Stimulated activated CD4-positive, alpha-beta T cell treated with anti-CD3 and anti-CD28 coated beads, TNF-alpha, amount 100 ng/mL, for 4 hours (primary cell): ENCODE measurements at regions not wholly inside any gene's neighbourhood (a gene's known extent, or its start where the extent isn't known, plus 50 kb on each side); places are given as distances from the start of the nearest gene placed in this dataset.

ENCODE experiments used
- DNase-seq, 3 experiments: peaks; one replicate each; pipeline ENCODE4 v3.0.0-alpha.2; 2020; ENCODE audit warnings: low read depth in 3 of 3

- no peak for DNase-seq
Measured at GRCh38 chr4:106677213-106677612, 308.6 kb upstream of the GIMD1 start.

DNA sequence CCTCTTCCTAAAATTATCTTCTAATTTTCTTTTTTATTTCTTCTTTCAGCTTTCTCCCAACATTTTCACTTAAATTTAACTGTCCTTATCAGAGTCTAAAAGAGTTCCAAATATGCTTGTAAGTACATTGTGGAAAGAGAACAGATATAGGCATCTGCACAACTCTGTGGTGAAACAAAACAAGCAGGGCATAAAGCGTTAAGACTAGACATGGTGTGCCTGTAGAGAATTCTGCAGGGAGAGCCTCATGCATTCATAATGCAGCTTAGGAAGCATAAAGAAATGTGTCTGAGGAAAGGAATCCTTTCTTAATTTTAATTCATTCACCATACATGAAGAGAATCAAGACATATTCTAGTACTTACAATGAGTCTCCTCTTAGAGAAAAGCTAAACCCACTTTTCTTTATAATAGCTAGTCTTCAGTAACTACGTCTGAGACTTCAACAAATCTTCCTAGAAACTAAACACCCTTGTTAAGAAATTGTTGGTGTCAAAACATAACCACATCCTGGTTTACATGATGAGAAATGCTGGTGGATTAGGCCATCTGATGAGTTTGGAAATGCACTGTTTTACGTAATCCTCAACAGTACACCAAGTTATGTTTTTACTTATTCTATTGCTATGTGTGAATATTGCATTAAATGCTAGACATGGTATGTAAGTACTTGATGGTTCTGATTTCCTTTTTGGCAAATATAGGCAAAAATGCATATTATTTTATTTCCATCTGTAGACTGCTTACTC, 307.8 kb upstream of the GIMD1 start:
- DNase-seq, result no peak

DNA sequence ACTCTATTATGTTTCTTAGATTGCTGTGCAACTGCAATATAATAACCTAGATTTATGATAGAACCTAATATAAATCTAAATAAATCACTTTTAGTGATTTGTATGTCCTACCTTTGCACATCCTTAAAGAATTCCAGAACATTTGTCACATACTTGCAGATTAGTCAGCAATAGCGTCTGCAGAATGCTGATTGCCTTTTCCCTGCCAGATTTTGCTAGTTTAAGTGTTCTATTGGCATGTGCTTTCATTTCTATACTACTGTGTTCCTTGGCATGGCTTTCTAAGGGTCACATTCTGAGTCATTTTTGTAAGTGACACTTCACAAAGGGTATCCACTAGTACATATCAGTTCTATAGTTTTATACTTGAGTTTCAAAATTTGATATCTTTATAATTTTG, 303.1 kb upstream of the GIMD1 start:
- no peak for DNase-seq

- DNase-seq, result no peak
Measured at GRCh38 chr4:106670976-106671375, 302.4 kb upstream of the GIMD1 start.

DNA sequence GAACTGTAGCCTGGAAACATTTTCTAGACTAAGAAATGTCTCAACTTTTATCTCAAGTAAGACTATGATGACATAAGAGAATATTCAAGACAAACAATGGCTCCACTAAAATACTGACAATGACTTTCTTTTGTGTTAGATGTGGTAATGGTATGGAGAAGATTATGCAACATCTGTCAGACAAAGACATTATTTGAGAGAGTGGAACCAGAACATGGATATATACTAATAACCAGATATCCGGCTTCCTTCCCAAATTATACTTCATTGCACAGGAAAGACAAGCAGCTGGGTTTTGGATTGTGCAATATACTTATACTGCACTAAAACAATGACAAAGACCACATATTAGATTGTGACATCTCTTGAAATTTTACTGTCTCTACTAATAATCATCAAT, 290.8 kb upstream of the GIMD1 start:
- no peak for DNase-seq

GRCh38 chr4:106652095-106652494, 283.5 kb upstream of the GIMD1 start:
- no peak for DNase-seq

- DNase-seq, result no peak
Measured at GRCh38 chr4:106650701-106651100, 282.1 kb upstream of the GIMD1 start.

GRCh38 chr4:106647451-106647850, 278.9 kb upstream of the GIMD1 start:
- DNase-seq, result no peak

GRCh38 chr4:106629268-106629625, 260.7 kb upstream of the GIMD1 start:
- no peak for DNase-seq

DNA sequence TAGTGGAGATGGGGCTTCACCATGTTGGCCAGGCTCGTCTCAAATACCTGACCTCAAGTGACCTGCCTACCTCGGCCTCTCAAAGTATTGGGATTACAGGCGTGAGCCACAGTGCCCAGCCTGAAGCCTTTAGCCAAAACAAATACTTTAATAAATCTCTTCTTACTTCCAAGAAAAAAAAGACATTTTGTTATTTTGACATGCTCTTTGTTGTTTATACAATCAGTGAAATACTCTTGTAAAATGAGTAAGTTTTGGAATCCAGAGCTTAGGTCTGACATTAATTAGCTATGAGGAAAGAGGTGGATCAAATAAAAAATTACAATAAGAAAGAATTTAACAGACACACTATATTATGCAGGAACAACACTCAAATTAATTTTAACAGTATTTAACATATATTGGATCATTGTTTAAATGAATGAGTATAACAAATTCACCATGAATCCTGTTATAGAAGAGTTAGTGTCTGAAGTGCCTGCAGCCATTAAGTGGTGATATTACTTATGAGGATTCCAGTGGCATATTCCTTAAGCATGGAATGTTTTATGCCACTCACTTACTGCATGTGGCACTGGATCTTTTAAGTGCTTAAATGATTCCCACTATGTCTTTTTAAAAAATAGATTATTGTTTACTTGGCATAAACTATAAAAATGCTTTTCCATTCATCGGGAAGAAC, 260.1 kb upstream of the GIMD1 start:
- DNase-seq, result no peak

- DNase-seq, result no peak
Measured at GRCh38 chr4:106627051-106627450, 258.5 kb upstream of the GIMD1 start.

GRCh38 chr4:106624671-106625070, 256.1 kb upstream of the GIMD1 start:
- no peak for DNase-seq

- no peak for DNase-seq
Measured at GRCh38 chr4:106618956-106619355, 250.4 kb upstream of the GIMD1 start.

DNA sequence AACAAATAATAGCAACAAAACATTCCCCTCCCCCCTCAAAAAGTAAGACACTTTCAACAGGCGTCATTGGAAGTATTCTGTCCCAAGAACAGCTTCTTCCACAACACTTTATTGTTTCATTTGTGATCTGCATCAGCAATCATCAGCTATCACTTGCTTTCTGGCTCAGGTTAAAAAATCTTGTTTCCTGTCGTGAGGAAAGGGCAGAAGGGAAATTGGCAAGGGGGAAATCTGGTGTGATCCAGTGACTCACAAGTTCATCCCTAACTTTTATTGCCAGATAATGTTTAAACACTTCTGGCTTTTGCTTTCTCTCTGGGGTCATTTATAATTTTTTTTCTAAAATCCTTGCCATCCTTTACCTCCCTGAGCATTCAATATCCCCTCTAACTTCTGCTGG, 247.4 kb upstream of the GIMD1 start:
- DNase-seq, result no peak

DNA sequence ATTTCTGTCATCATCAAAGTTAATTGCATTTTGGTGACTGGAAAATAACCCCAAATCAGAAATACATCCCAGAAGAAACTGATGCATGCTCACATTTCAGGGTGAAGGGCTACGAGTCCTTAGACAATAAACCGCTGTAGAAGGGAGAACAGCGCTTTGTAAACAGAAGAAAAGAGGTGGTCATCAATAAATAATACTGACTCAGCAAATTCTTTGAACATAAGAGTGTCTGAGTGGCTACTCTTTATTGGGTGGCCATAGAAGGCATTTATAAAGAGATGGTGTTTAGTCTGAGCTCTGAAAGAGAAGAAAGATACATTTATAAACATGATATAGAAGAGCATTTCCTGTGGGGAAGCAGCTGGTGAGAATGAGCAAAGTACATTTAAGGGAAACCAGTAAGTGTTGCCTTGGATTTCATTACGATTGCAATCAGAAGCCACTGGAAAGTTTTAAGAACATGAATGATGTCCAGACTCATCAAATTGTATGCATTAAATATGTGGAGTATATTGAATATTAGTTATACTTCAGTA, 246.9 kb upstream of the GIMD1 start:
- DNase-seq, result no peak

DNA sequence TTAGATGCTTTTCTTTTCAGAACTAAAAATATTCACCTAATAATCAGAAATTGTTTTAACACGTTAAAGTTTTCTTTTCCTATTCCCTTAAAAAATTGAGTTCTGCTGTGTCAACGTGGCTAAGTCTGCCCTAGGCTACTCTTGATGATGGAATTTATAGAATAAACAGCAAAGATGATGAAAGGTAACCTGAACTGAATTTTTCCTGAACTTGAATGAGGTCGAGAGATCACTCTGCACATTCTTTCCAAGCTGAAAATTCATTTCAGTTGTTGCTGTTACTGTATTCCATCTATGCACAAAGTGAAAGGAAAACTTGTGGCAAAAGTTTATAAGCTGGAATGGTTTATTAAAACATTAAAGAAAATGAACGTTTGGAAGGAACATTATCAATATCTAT, 245.9 kb upstream of the GIMD1 start:
- no peak for DNase-seq

DNA sequence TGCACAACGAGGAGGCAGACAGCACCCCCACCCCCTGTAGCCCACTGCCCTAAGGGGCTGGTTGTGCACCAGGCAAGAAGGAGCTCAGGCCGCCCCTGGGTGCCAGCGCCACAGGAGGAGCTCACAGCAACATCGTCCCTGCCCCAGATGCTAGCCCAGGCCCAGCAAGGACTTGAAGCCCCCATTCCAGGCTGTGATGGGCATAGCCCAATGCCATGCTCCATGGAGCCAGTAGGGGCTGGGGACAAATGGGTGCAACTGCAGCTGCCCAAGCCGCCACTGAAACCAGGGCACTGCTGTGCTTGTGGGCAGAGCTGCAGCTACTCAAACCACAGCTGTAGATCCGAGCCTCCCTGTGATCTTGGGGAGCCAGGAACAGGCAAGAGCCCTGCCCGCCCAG, 241.3 kb upstream of the GIMD1 start:
- no peak for DNase-seq

GRCh38 chr4:106607558-106607957, 239.0 kb upstream of the GIMD1 start:
- DNase-seq, result no peak

DNA sequence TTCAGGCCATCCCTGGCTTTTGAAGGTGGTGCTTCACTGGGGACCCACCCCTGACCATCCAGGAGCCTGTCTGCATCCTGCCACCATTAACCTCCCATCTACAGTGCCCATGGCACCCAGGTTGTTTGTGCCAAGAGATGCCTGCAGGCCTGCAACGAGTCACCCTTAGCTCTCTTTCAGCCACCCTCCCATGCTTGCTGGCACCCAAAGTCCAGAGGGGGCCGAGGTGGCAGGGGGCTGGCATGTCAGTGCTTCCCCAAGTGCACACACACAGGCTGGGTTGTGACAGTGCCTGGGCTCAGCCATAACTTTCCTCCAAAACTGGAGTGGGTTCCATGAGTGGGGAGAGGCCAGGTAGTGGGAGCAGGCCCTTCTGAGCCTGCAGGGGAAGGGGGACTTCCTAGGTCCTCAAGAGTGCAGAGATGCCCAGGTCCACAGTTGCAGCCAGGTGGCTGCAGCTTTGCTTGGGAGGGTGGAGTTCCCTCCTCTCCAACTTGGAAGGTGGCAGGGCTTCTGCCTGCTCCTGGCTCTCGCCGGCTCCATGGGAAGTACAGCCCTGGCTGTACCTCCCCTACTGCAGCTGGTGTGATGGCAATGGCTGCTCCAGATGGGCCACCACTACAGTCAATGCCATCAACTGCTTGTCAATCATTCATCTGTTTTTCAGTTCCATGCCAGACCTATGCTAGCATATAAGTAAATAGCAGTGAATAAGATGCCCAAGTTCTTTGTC, 235.9 kb upstream of the GIMD1 start:
- DNase-seq, result no peak

DNA sequence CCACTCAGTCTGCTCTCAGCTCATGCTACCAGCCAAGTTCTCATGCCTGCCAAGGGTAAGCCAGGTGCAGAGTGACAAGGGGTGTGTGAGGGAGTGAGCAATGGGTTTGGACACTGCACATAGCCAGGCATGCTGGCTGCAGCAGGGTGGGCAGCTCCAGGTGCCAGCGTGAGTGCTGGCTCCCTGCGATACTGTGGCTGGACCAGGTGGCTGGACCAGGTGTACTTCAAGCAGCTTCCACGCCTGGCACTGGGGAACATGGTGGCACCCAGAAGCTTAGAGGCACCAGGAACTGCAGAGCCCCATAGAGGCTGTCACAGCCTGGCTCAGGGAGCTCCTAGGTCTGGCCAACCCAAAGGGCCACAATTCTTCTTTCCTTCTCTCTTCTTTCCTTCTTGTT, 234.9 kb upstream of the GIMD1 start:
- no peak for DNase-seq

DNA sequence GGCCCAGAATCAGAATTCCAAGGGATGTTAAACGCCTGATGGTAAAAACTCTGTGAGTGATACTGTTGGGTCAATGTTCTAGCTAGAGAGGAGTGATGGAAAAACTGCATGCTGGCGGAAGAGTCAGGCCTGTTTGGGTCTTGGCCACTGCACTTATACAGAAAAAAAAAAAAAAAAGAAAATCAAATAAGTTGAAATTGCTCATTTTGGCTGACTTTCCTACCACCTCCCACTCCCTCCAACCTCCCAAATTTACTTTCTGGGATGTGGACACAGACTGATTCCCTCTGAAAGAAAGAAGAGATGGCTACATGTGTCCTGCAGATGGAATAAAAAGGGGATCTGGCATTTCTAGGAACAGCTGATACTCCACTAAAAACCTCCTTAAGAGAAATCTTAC, 234.1 kb upstream of the GIMD1 start:
- DNase-seq, result no peak

- DNase-seq, result no peak
Measured at GRCh38 chr4:106601519-106601918, 232.9 kb upstream of the GIMD1 start.

GRCh38 chr4:106595906-106596305, 227.3 kb upstream of the GIMD1 start:
- DNase-seq, result no peak
